ENCODE measurements at regions not wholly inside any gene's neighbourhood (a gene's known extent, or its start where the extent isn't known, plus 50 kb on each side); places are given as distances from the start of the nearest gene placed in this dataset.

GRCh38 chr17:79276821-79277220, 202.2 kb downstream of the ENGASE start:
- H3K4me1 Mint-ChIP-seq (ENCODE audit: low read depth): no peaks in the 10 kb centered on the region
- peaks cover 7% of the 10 kb centered on the region for H3K27me3 Mint-ChIP-seq
- no peaks in the 10 kb centered on the region for H3K9me3 Mint-ChIP-seq

DNA sequence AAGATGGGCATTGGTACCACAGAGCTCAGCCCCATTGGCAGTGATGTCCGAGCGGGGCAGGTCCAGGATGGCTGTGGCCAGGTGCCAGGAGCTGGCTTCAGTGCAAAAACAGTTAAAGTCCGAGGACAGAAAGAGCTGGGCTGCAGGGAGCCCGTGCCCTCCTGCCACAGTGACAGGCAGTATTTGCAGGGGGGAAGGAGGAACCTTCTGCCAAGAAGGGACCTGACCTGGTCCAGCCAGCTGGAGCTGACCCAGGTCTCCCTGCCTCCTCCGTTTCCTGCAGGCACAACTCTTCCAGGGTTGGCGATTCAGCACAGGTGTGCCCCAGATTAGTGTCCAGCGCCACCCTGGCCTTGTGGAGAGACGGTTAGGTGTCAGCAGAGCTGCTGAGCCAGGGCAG, 199.0 kb downstream of the ENGASE start:
- H3K4me1 Mint-ChIP-seq (ENCODE audit: low read depth): no peaks in the 10 kb centered on the region
- H3K36me3 Mint-ChIP-seq (ENCODE audit: low read depth): no peaks in the 10 kb centered on the region
- no peak overlapping the region for H3K27ac Mint-ChIP-seq
- H3K9me3 Mint-ChIP-seq: no peaks in the 10 kb centered on the region
- no peak overlapping the region for H3K4me3 Mint-ChIP-seq
- H3K27me3 Mint-ChIP-seq: peaks cover 8% of the 10 kb centered on the region

More at GRCh38 chr17:79276821-79277220, 202.2 kb downstream of the ENGASE start:
- Mint-ChIP-seq H3K36me3 (ENCODE audit: low read depth) (no peaks in the 10 kb centered on the region), H3K27ac (no peak overlapping the region), H3K4me3 (no peak overlapping the region)

GRCh38 chr17:79272666-79273219, 198.1 kb downstream of the ENGASE start:
- H3K36me3 Mint-ChIP-seq (ENCODE audit: low read depth): no peaks in the 10 kb centered on the region
- no peaks in the 10 kb centered on the region for H3K9me3 Mint-ChIP-seq
- no peaks in the 10 kb centered on the region for H3K4me1 Mint-ChIP-seq (ENCODE audit: low read depth)
- H3K4me3 Mint-ChIP-seq: no peak overlapping the region
- H3K27ac Mint-ChIP-seq: no peak overlapping the region
- H3K27me3 Mint-ChIP-seq: peaks cover 8% of the 10 kb centered on the region

DNA sequence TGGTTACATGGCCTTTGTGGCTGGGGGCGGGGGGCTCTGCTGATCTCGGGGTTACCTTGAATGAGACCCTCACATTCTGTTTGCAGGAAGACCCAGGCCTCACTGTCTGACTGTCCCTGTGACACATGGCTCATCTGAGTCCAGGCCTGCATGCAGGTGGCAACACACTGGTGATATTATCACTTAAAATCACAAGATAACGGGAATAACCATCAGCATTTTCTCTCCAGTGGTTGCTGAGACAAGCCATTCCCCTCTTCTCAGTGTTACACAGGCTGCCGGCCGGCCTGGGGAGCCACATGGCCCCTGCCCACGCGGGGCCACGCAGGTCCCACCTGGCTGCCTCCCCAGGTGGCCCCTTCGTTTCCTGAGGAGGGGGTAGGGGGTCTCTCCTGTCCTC, 197.6 kb downstream of the ENGASE start:
- H3K4me1 Mint-ChIP-seq (ENCODE audit: low read depth): no peaks in the 10 kb centered on the region
- no peak overlapping the region for H3K4me3 Mint-ChIP-seq

DNA sequence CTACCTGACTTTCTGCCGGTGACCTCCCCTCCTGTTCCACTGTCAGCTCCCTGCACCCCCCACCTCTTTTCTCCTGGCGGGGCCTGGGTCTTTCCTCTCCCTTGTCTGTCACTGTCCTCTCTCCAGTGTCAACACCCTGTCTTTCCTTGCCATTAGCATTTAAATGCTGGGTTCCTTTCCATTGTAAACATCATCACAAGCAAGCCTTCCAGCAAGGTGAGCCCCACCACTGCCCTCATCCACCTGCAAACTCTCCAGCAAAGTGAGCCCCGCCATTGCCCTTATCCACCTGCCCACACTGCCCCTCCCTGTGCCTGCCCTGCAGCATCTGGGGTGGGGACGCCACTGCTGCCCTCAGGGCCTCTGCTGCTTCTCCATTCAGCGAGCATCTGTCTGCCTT, 195.0 kb downstream of the ENGASE start:
- Mint-ChIP-seq H3K27ac (no peak overlapping the region), H3K36me3 (ENCODE audit: low read depth) (no peaks in the 10 kb centered on the region), H3K9me3 (no peaks in the 10 kb centered on the region), H3K4me3 (no peak overlapping the region), H3K27me3 (peaks cover 8% of the 10 kb centered on the region), H3K4me1 (ENCODE audit: low read depth) (no peaks in the 10 kb centered on the region)

More for the DNA sequence above, 197.6 kb downstream of the ENGASE start:
- Mint-ChIP-seq H3K36me3 (ENCODE audit: low read depth) (no peaks in the 10 kb centered on the region), H3K9me3 (no peaks in the 10 kb centered on the region), H3K27ac (no peak overlapping the region), H3K27me3 (peaks cover 8% of the 10 kb centered on the region)

DNA sequence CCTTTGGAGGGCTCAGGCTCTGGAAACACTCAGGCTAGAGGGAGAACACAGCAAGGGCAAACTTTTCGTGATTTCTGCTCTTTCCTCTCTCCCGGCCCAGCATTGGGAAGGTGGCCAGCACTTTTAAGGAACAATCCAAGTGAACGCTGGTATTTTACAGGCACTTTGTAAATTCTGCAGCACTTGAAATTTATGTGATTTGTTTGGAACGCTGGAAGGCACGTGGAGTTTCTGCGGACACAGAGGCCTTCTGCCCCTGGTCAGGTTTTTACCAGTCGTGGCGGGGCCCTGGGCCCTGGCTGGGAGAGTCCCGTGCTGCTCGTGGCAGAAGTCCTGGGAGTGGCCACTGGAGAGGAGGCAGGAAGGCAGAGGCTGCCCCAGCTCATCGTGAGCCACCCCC, 188.6 kb downstream of the ENGASE start:
- no peak overlapping the region for H3K4me3 Mint-ChIP-seq
- H3K9me3 Mint-ChIP-seq: no peaks in the 10 kb centered on the region
- no peaks in the 10 kb centered on the region for H3K4me1 Mint-ChIP-seq (ENCODE audit: low read depth)
- no peak overlapping the region for H3K27ac Mint-ChIP-seq
- no peaks in the 10 kb centered on the region for H3K36me3 Mint-ChIP-seq (ENCODE audit: low read depth)
- peaks cover 3% of the 10 kb centered on the region for H3K27me3 Mint-ChIP-seq

DNA sequence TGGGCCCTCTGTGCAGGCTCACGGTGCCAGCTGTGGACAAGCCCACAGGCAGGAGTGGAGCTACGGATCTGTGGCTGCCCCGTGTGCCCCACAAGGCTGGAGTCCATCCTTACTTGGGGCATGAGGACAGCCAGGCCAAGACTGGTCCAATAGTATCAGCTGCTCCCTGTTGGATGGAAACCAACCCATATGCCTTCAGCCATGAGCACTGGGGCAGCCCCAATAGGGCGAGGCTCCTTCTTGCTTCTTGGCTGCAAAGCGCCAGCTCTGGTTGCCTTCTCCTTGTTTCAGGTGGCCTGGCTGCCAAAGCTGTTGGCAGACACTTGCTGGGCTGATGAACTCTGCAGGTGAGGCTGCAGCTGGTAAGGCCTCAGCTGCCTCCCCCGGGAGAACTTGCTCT, 188.0 kb downstream of the ENGASE start:
- Mint-ChIP-seq H3K4me3 (no peak overlapping the region), H3K4me1 (ENCODE audit: low read depth) (no peaks in the 10 kb centered on the region), H3K9me3 (no peaks in the 10 kb centered on the region), H3K27me3 (peaks cover 3% of the 10 kb centered on the region), H3K27ac (no peak overlapping the region), H3K36me3 (ENCODE audit: low read depth) (no peaks in the 10 kb centered on the region)

DNA sequence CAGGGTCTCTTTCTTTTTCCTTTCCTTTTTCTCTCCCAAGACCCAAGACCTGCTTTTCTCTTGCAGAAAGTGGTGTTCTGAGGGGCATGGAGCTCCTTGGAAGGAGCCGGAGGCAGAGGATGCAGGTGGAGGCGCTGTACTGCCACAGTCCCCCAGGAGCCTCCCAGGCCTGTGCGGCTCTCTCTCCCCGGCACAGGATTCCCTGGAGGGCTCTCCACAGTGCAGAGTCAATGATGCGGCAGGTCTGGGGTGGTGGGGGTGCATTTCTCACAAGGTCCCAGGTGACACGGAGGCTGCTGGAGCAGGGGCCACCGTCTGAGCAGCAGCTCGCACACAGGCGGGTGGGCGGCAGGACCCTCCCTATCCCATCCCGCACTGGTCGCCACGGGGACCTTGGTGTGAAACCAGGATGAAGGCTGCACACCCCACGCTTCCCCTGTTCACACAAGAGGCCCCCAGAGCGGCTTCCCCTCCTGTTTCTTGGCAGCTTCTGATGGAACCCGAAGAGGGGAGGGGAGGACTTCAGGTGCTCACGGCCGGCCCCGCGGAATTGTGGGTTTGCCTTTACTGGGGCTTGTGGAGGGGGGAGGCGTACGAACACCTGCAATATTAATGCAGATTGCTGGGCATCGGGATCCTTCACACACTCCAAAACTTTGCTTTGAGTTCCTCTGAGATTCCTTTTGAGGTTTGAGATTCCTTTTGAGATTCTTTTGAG, 186.9 kb downstream of the ENGASE start:
- Mint-ChIP-seq H3K4me1 (ENCODE audit: low read depth) (no peaks in the 10 kb centered on the region), H3K27me3 (peaks cover 3% of the 10 kb centered on the region), H3K27ac (no peak overlapping the region), H3K36me3 (ENCODE audit: low read depth) (no peaks in the 10 kb centered on the region), H3K4me3 (no peak overlapping the region), H3K9me3 (no peaks in the 10 kb centered on the region)

GRCh38 chr17:79258843-79259242, 184.2 kb downstream of the ENGASE start:
- H3K27me3 Mint-ChIP-seq: peaks cover 3% of the 10 kb centered on the region
- H3K4me1 Mint-ChIP-seq (ENCODE audit: low read depth): no peaks in the 10 kb centered on the region
- no peak overlapping the region for H3K4me3 Mint-ChIP-seq
- H3K36me3 Mint-ChIP-seq (ENCODE audit: low read depth): no peaks in the 10 kb centered on the region
- H3K9me3 Mint-ChIP-seq: no peaks in the 10 kb centered on the region
- no peak overlapping the region for H3K27ac Mint-ChIP-seq

GRCh38 chr17:79258041-79258440, 183.4 kb downstream of the ENGASE start:
- Mint-ChIP-seq H3K9me3 (no peaks in the 10 kb centered on the region), H3K27ac (no peak overlapping the region), H3K4me3 (no peak overlapping the region)

DNA sequence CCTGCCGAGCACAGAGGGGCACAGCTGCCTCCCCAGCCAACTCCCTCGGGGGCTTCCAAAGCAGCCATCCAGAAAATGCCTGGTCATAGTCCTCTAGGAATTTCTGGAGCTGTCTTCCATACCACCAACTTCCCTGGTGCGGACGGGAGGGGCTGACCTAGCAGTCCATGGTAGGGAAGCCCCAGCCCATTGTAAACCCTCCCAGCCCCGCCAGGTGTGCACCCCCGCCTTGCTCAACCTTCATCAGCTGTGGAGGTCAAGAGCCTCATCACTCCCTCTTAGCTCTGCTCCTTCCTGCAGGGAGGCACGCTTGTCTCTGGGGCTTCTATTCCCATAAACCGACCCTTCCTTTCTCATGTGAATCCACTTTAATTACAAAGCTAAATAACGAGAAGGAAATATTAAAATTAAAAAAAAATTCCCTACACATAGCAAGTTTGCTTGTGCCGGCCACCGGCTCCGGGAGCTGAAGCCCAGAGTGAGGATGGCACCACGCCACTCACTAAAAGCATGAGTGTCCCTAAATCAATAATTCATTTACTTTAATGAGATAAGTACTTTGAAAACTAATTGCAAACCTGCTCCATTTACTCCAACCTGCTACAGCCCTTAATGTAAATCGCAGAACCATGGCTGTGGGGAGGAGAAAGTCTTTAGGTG, 181.4 kb downstream of the ENGASE start:
- H3K36me3 Mint-ChIP-seq (ENCODE audit: low read depth): no peaks in the 10 kb centered on the region
- no peaks in the 10 kb centered on the region for H3K4me1 Mint-ChIP-seq (ENCODE audit: low read depth)
- H3K9me3 Mint-ChIP-seq: no peaks in the 10 kb centered on the region
- no peak overlapping the region for H3K4me3 Mint-ChIP-seq
- H3K27me3 Mint-ChIP-seq: peaks cover 23% of the 10 kb centered on the region
- no peak overlapping the region for H3K27ac Mint-ChIP-seq

More at GRCh38 chr17:79258041-79258440, 183.4 kb downstream of the ENGASE start:
- Mint-ChIP-seq H3K36me3 (ENCODE audit: low read depth) (no peaks in the 10 kb centered on the region), H3K4me1 (ENCODE audit: low read depth) (no peaks in the 10 kb centered on the region), H3K27me3 (peaks cover 5% of the 10 kb centered on the region)

DNA sequence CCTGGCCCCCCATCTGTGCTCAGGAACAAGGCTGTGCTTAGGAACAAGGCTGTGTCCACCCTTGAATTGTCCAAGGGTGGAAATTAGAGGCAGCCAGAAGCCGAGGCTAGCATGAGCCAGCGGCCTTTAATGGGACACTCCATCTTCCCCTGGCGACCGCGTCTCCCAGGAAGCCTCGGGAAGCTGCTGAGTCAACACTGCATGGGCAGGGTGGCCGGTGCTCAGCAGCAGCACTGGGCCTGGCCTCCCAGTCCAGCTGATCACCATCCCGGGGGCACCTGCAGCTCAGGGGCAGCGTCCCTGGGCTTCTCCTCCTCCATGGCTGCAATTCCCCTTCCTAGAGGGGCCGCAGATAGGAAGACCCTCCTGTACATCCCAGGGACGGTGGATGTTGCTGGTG, 180.8 kb downstream of the ENGASE start:
- H3K27ac Mint-ChIP-seq: no peak overlapping the region
- H3K36me3 Mint-ChIP-seq (ENCODE audit: low read depth): no peaks in the 10 kb centered on the region
- H3K9me3 Mint-ChIP-seq: no peaks in the 10 kb centered on the region
- H3K27me3 Mint-ChIP-seq: peaks cover 25% of the 10 kb centered on the region
- no peak overlapping the region for H3K4me3 Mint-ChIP-seq
- H3K4me1 Mint-ChIP-seq (ENCODE audit: low read depth): no peaks in the 10 kb centered on the region

DNA sequence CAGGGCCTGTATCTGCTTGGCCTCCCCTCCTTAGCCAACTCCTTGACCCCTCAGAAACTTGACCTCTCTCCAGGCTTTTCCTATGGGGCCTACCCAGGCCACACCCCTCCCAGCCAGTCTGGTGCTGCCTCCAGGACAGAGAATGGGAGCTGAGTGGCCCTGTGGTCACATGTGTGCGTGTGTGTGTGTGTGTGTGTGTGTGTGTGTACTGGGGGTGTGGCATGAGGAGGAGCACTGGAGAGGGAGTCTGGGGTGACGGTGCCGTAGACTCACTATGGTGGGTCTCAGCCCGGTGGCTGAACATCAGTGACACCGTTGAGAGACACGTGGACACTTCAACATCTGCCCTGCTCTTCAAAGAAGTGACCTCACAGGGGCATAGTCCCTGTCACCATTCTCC, 180.4 kb downstream of the ENGASE start:
- no peaks in the 10 kb centered on the region for H3K36me3 Mint-ChIP-seq (ENCODE audit: low read depth)
- no peak overlapping the region for H3K27ac Mint-ChIP-seq
- H3K9me3 Mint-ChIP-seq: no peaks in the 10 kb centered on the region
- no peak overlapping the region for H3K4me3 Mint-ChIP-seq
- peaks cover 25% of the 10 kb centered on the region for H3K27me3 Mint-ChIP-seq
- no peaks in the 10 kb centered on the region for H3K4me1 Mint-ChIP-seq (ENCODE audit: low read depth)

DNA sequence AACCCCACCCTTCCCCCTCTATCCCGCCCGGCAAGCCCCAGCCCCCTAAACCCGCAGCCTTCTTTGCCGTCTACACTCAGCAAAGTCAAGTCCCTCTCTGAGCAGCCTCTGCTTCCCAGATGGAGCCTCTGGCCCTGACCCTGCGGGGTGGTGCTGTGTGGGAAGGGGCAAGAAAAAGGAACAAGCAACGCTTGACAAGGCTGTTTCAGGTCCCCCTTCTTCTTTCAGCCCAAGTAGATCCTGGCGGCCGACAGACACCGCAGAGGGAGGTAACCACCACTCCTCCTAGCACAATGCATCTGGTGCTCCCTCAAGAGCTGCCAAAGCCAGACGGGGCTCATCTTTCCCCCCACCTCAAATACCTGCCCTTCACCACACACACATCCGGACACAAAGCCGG, 178.3 kb downstream of the ENGASE start:
- Mint-ChIP-seq H3K36me3 (ENCODE audit: low read depth) (no peaks in the 10 kb centered on the region), H3K27me3 (peaks cover 29% of the 10 kb centered on the region), H3K9me3 (no peaks in the 10 kb centered on the region), H3K4me1 (ENCODE audit: low read depth) (no peaks in the 10 kb centered on the region), H3K27ac (no peak overlapping the region), H3K4me3 (no peak overlapping the region)

GRCh38 chr17:79251824-79252223, 177.2 kb downstream of the ENGASE start:
- peaks cover 29% of the 10 kb centered on the region for H3K27me3 Mint-ChIP-seq
- no peak overlapping the region for H3K4me3 Mint-ChIP-seq
- no peaks in the 10 kb centered on the region for H3K36me3 Mint-ChIP-seq (ENCODE audit: low read depth)
- no peaks in the 10 kb centered on the region for H3K4me1 Mint-ChIP-seq (ENCODE audit: low read depth)
- no peak overlapping the region for H3K27ac Mint-ChIP-seq
- H3K9me3 Mint-ChIP-seq: no peaks in the 10 kb centered on the region
